ENCODE measurements at regions not wholly inside any gene's neighbourhood (a gene's known extent, or its start where the extent isn't known, plus 50 kb on each side); places are given as distances from the start of the nearest gene placed in this dataset.

DNA sequence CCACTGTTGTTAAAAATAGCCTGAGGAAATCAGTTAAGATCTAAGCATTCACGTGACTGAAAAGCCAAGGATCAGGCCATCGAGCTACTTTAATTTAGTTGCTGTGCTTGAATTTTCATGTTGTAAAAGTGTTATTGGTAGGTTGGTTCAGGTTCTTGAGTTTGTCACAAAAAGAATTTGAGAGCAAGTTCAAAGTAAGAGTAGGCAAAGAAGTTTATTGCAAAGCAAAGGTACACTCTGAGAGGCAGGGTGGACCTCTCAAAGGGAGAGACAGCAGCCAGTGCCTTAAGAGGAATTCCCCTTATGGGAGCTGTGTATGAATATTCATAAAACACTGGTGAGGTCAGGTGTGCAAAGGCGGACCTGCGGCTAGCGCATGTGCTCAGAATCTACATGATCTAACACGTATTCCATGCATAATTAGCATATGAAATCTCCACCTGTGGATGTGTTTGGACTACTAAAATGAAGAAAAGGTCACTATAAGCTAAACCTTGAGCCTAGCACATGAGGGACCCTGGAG, 236.5 kb downstream of the NDUFA10 start:
- Mint-ChIP-seq H3K9me3 (peaks cover 0 to 19% (median 5%) of the 10 kb centered on the region in 11 donors), H3K36me3 (peaks cover 0 to 5% (median 2%) of the 10 kb centered on the region in 5 donors), H3K27ac (no peak overlapping the region), H3K4me3 (no peak overlapping the region), H3K4me1 (no peaks in the 10 kb centered on the region), H3K27me3 (peaks cover 0 to 13% (median 4%) of the 10 kb centered on the region in 5 donors)
- no peak overlapping the region for H3K4me3 ChIP-seq (ENCODE audit: low read length)
- no peak for ATAC-seq
- H3K27ac ChIP-seq (ENCODE audit: low read depth, low read length), result no peak overlapping the region
- intact Hi-C loops (cut with micrococcal nuclease), result no loop called here
- H3K4me1 ChIP-seq (ENCODE audit: control insufficient read depth in 2 of 2, insufficient read depth in 2 of 2, low read length in 2 of 2), result no peaks in the 10 kb centered on the region
- H3K36me3 ChIP-seq (ENCODE audit: control insufficient read depth in 2 of 3, insufficient read depth in 3 of 3, low read length in 3 of 3), result no peaks in the 10 kb centered on the region
- no peaks in the 10 kb centered on the region for H3K9me3 ChIP-seq (ENCODE audit: control insufficient read depth in 2 of 3, low read length in 3 of 3)
- no peak for DNase-seq
- ChIA-PET CTCF (no interaction called here), POLR2A (no interaction called here)
- no peaks in the 10 kb centered on the region for H3K27me3 ChIP-seq (ENCODE audit: control insufficient read depth in 2 of 2, insufficient read depth in 2 of 2, low read length in 2 of 2)

DNA sequence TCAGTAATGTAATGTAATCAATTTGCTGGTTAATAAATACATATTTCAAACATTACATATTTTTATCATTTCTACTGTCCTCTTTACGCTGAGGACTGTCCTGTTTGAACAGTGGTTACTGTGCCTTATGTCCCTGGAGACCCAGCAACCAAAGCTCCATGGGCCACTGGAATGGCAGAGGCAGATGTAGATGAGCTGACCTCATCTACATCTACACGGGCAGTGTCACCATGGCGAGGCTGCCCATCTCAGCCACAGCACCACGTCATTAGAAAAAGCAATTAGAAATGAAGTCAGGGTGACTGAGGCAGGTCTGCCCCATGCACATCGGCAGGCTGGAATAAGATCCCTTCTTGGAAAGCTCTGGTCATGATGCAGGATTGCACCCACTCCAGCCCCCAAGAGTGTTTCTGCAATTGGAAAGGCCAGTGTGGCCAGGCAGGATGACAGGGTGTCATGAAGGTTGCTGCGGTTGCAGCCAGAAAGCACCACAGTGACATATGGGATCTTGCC, 237.5 kb downstream of the NDUFA10 start:
- ChIA-PET POLR2A (no interaction called here), CTCF (no interaction called here)
- Histone ChIP-seq H3K4me3 (ENCODE audit: low read length) (no peak overlapping the region), H3K27ac (ENCODE audit: low read depth, low read length) (no peak overlapping the region), H3K27me3 (ENCODE audit: control insufficient read depth in 2 of 2, insufficient read depth in 2 of 2, low read length in 2 of 2) (no peaks in the 10 kb centered on the region), H3K36me3 (ENCODE audit: control insufficient read depth in 2 of 3, insufficient read depth in 3 of 3, low read length in 3 of 3) (no peaks in the 10 kb centered on the region), H3K9me3 (ENCODE audit: control insufficient read depth in 2 of 3, low read length in 3 of 3) (no peaks in the 10 kb centered on the region), H3K4me1 (ENCODE audit: control insufficient read depth in 2 of 2, insufficient read depth in 2 of 2, low read length in 2 of 2) (no peaks in the 10 kb centered on the region)
- Mint-ChIP-seq H3K4me1 (no peaks in the 10 kb centered on the region), H3K4me3 (no peak overlapping the region), H3K9me3 (peaks cover 0 to 19% (median 5%) of the 10 kb centered on the region in 11 donors), H3K36me3 (peaks cover 0 to 5% (median 2%) of the 10 kb centered on the region in 5 donors), H3K27ac (no peak overlapping the region), H3K27me3 (peaks cover 4 to 13% (median 10%) of the 10 kb centered on the region in 5 donors)
- intact Hi-C loops (cut with micrococcal nuclease), result no loop called here
- no peak for DNase-seq
- ATAC-seq, result no peak

DNA sequence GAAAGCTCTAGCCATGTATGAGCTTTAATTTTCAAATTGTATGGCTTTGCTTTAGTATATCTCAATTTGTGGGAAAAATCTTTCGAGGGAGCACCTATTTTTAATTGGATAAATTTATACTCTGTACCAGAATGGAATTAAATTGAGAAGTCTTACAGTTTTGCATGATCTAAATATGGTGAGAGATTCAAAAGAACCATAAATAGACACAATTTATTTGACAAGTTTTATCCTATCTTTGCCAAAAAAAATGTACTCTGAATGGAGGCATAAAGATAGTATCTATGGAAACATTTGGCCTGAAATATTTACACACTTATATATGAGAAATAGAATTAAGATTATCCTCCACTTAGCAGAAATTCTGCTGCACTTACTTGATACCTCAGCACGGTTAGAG, 238.4 kb downstream of the NDUFA10 start:
- peaks cover 0 to 19% (median 5%) of the 10 kb centered on the region in 11 donors for H3K9me3 Mint-ChIP-seq
- CTCF ChIA-PET, result no interaction called here

DNA sequence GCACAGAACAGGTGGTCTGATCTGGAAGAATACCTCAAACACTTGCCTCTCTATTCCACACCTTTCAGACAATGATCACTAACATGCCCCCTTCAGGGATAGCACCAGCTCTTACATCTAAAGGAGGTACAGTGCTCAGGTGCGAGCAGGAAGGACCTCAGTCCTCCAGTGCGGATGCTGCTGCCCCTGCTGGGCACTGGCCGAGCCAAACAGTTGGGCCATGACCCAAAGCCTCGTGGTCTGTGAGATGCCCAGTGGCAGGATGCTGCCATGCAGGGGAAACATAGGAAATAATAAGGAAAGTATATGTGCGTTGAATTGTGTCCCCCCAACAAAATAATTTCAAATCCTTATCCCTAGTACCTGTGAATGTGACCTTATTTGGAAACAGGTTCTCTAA, 243.7 kb downstream of the NDUFA10 start:
- no peaks in the 10 kb centered on the region for H3K36me3 ChIP-seq (ENCODE audit: control insufficient read depth in 2 of 3, insufficient read depth in 3 of 3, low read length in 3 of 3)
- DNase-seq (peak in 1 of 9 donors; percentile 3), ATAC-seq (no peak)
- H3K9me3 Mint-ChIP-seq, result peaks cover 0 to 26% (median 9%) of the 10 kb centered on the region in 11 donors
- H3K4me3 Mint-ChIP-seq, result no peak overlapping the region
- no peak overlapping the region for H3K27ac ChIP-seq (ENCODE audit: low read depth, low read length)
- CTCF ChIA-PET, result no interaction called here
- no peaks in the 10 kb centered on the region for H3K27me3 ChIP-seq (ENCODE audit: control insufficient read depth in 2 of 2, insufficient read depth in 2 of 2, low read length in 2 of 2)
- H3K36me3 Mint-ChIP-seq, result peaks cover 0 to 5% (median 3%) of the 10 kb centered on the region in 5 donors
- H3K27me3 Mint-ChIP-seq, result peaks cover 4 to 16% (median 13%) of the 10 kb centered on the region in 5 donors
- intact Hi-C loops (cut with micrococcal nuclease), result no loop called here
- H3K4me1 ChIP-seq (ENCODE audit: control insufficient read depth in 2 of 2, insufficient read depth in 2 of 2, low read length in 2 of 2), result no peaks in the 10 kb centered on the region
- H3K4me3 ChIP-seq (ENCODE audit: low read length), result no peak overlapping the region
- H3K9me3 ChIP-seq (ENCODE audit: control insufficient read depth in 2 of 3, low read length in 3 of 3), result no peaks in the 10 kb centered on the region
- no peak overlapping the region for H3K27ac Mint-ChIP-seq
- POLR2A ChIA-PET, result no interaction called here
- H3K4me1 Mint-ChIP-seq, result no peaks in the 10 kb centered on the region

More for the DNA sequence above, 238.4 kb downstream of the NDUFA10 start:
- H3K27ac Mint-ChIP-seq, result no peak overlapping the region
- DNase-seq (no peak), ATAC-seq (no peak)
- peaks cover 0 to 5% (median 2%) of the 10 kb centered on the region in 5 donors for H3K36me3 Mint-ChIP-seq
- Histone ChIP-seq H3K27ac (ENCODE audit: low read depth, low read length) (no peak overlapping the region), H3K27me3 (ENCODE audit: control insufficient read depth in 2 of 2, insufficient read depth in 2 of 2, low read length in 2 of 2) (no peaks in the 10 kb centered on the region), H3K36me3 (ENCODE audit: control insufficient read depth in 2 of 3, insufficient read depth in 3 of 3, low read length in 3 of 3) (no peaks in the 10 kb centered on the region), H3K4me1 (ENCODE audit: control insufficient read depth in 2 of 2, insufficient read depth in 2 of 2, low read length in 2 of 2) (no peaks in the 10 kb centered on the region), H3K9me3 (ENCODE audit: control insufficient read depth in 2 of 3, low read length in 3 of 3) (no peaks in the 10 kb centered on the region), H3K4me3 (ENCODE audit: low read length) (no peak overlapping the region)
- no peak overlapping the region for H3K4me3 Mint-ChIP-seq
- H3K27me3 Mint-ChIP-seq, result peaks cover 4 to 13% (median 10%) of the 10 kb centered on the region in 5 donors
- POLR2A ChIA-PET, result no interaction called here
- intact Hi-C loops (cut with micrococcal nuclease), result no loop called here
- no peaks in the 10 kb centered on the region for H3K4me1 Mint-ChIP-seq

DNA sequence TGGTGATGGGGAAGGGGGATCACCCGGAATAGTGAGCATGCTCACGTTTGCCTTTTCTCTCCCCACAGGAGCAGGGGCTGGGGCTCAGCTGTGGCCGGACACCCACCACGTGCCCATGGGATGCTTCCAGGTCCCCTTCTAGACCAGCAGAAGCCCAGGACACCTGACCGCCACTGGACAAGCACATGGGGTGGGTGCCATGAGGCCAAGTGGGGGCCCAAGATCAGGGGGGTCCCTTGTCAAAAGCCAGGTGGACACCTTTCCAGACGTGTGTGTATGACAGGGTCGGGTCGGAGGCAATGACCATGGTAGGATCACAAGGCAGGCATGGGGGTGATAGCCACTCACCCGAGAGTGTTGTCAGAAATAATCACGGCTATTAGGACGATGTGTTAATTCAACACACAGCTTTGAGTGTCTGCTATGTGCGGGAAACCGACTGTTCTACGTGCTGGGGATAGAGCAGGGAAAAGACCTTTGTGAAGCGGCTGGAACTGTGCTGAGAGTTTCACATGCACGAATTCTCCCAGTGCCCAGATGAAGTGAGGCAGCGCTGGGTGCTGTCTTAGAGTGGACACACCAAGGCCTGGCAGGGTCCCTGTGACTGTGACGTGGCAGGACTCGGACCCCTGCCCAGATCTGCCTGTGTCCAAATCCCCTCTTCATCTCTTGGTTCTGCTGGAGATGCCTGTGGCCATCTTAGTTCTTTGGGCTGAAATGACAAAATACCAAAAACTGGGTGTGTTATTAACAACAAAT, 244.7 kb downstream of the NDUFA10 start:
- no peak for ATAC-seq
- H3K27me3 ChIP-seq (ENCODE audit: control insufficient read depth in 2 of 2, insufficient read depth in 2 of 2, low read length in 2 of 2), result no peaks in the 10 kb centered on the region
- POLR2A ChIA-PET, result no interaction called here
- H3K4me1 ChIP-seq (ENCODE audit: control insufficient read depth in 2 of 2, insufficient read depth in 2 of 2, low read length in 2 of 2), result no peaks in the 10 kb centered on the region
- Mint-ChIP-seq H3K4me3 (no peak overlapping the region), H3K4me1 (no peaks in the 10 kb centered on the region), H3K9me3 (peaks cover 0 to 18% (median 6%) of the 10 kb centered on the region in 11 donors), H3K36me3 (peaks cover 0 to 3% (median 0%) of the 10 kb centered on the region in 5 donors), H3K27ac (no peak overlapping the region), H3K27me3 (peaks cover 4 to 15% (median 7%) of the 10 kb centered on the region in 5 donors)
- H3K4me3 ChIP-seq (ENCODE audit: low read length), result no peak overlapping the region
- no peaks in the 10 kb centered on the region for H3K36me3 ChIP-seq (ENCODE audit: control insufficient read depth in 2 of 3, insufficient read depth in 3 of 3, low read length in 3 of 3)
- no peak overlapping the region for H3K27ac ChIP-seq (ENCODE audit: low read depth, low read length)
- no peak for DNase-seq
- CTCF ChIA-PET, result no interaction called here
- no peaks in the 10 kb centered on the region for H3K9me3 ChIP-seq (ENCODE audit: control insufficient read depth in 2 of 3, low read length in 3 of 3)
- intact Hi-C loops (cut with micrococcal nuclease), result no loop called here

DNA sequence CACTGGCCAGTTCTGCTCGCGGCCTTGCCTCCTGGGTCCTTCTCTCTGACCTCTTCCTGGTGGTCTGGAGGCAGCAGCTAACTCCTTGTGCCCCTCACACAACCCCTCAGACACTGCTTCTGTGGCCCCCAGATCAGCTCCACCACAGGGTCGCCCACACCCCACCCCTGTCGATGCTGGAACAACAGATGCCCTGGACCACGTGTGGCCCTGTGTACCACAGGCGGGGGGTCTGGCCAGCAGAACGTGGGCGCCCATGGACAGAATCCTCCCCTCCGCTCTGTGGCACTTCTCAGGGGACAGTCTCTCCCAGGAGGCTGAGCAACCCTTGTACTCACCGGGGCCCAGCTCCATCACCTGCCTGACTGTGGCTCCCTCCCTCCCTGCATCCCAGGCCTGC, 245.6 kb downstream of the NDUFA10 start:
- POLR2A ChIA-PET, result no interaction called here
- Histone ChIP-seq H3K27ac (ENCODE audit: low read depth, low read length) (no peak overlapping the region), H3K27me3 (ENCODE audit: control insufficient read depth in 2 of 2, insufficient read depth in 2 of 2, low read length in 2 of 2) (no peaks in the 10 kb centered on the region), H3K4me1 (ENCODE audit: control insufficient read depth in 2 of 2, insufficient read depth in 2 of 2, low read length in 2 of 2) (no peaks in the 10 kb centered on the region), H3K9me3 (ENCODE audit: control insufficient read depth in 2 of 3, low read length in 3 of 3) (no peaks in the 10 kb centered on the region), H3K4me3 (ENCODE audit: low read length) (no peak overlapping the region), H3K36me3 (ENCODE audit: control insufficient read depth in 2 of 3, insufficient read depth in 3 of 3, low read length in 3 of 3) (no peaks in the 10 kb centered on the region)
- peaks cover 0 to 3% (median 0%) of the 10 kb centered on the region in 5 donors for H3K36me3 Mint-ChIP-seq
- H3K27me3 Mint-ChIP-seq, result peaks cover 0 to 19% (median 5%) of the 10 kb centered on the region in 5 donors
- H3K27ac Mint-ChIP-seq, result no peak overlapping the region
- DNase-seq, result no peak
- H3K4me1 Mint-ChIP-seq, result no peaks in the 10 kb centered on the region
- intact Hi-C loops (cut with micrococcal nuclease), result no loop called here
- CTCF ChIA-PET, result no interaction called here
- H3K4me3 Mint-ChIP-seq, result no peak overlapping the region
- ATAC-seq, result no peak
- peaks cover 0 to 11% (median 4%) of the 10 kb centered on the region in 11 donors for H3K9me3 Mint-ChIP-seq
